Gastroesophageal sphincter (tissue), 4 donors: ENCODE measurements at regions not wholly inside any gene's neighbourhood (a gene's known extent, or its start where the extent isn't known, plus 50 kb on each side); places are given as distances from the start of the nearest gene placed in this dataset.

Experiments
- ATAC-seq: fragments of 150-250 bp; one replicate; pipeline ENCODE4 v1.9.1; 2016; ENCODE audit warnings: mild to moderate bottlenecking, moderate library complexity
- H3K27ac ChIP-seq, 4 donors: fragments of 200-600 bp; sonication (generic) in 3 of 4; 1 replicate in 3 of 4; 2 replicates in 1 of 4; pipeline ENCODE4 v1.5.1; 2016 to 2019
- H3K27me3 ChIP-seq: fragments of 200-600 bp; sonication (generic); one replicate; pipeline ENCODE4 v1.5.1; 2019
- H3K36me3 ChIP-seq, 2 donors: fragments of 200-600 bp; sonication (generic); one replicate each; pipeline ENCODE4 v1.5.1; 2019; ENCODE audit warnings: control low read depth in 1 of 2
- H3K4me1 ChIP-seq, 3 donors: fragments of 200-600 bp; sonication (generic); 1 replicate in 2 of 3; 2 replicates in 1 of 3; pipeline ENCODE4 v1.5.1; 2016 to 2019; ENCODE audit warnings: control low read depth in 2 of 3
- H3K4me3 ChIP-seq, 2 donors: fragments of 200-600 bp; sonication (generic); one replicate each; pipeline ENCODE4 v1.5.1; 2019; ENCODE audit warnings: mild to moderate bottlenecking in 1 of 2, moderate library complexity in 1 of 2
- H3K9me3 ChIP-seq, 3 donors: fragments of 200-600 bp; sonication (generic); one replicate each; pipeline ENCODE4 v1.5.1; 2017 to 2019; ENCODE audit warnings: control low read depth in 2 of 3
- EP300 ChIP-seq: sonication (generic); formaldehyde crosslinking; IDR thresholded peaks from one replicate; pipeline ENCODE4 v1.6.1; 2017; ENCODE audit warnings: antibody characterized with exemption, mild to moderate bottlenecking
- POLR2A ChIP-seq, 2 donors: fragments of 450-650 bp; IDR thresholded peaks; one replicate each; pipeline ENCODE4 v1.6.1; 2017; ENCODE audit warnings: antibody characterized with exemption in 2 of 2, mild to moderate bottlenecking in 2 of 2, moderate library complexity in 1 of 2
- POLR2AphosphoS5 ChIP-seq: sonication (generic); formaldehyde crosslinking; IDR thresholded peaks from one replicate; pipeline ENCODE4 v1.6.1; 2017; ENCODE audit warnings: antibody characterized with exemption
- WGBS, 2 donors: methylation state at CpG; one replicate each; pipeline ENCODE4 v1.1.5; 2018; ENCODE audit warnings: low coverage in 1 of 2; 5-methylcytosine and 5-hydroxymethylcytosine counted together
- TF ChIP-seq, protein P1 (sequence below), 4 experiments: fragments of 200-600 bp in 2 of 4; fragments of 450-650 bp in 2 of 4; sonication (generic) in 1 of 4; IDR thresholded peaks; one replicate each; pipeline ENCODE4 v1.5.1; 2017 to 2019; ENCODE audit warnings: antibody characterized with exemption in 4 of 4, mild to moderate bottlenecking in 2 of 4, moderate library complexity in 2 of 4

DNA sequence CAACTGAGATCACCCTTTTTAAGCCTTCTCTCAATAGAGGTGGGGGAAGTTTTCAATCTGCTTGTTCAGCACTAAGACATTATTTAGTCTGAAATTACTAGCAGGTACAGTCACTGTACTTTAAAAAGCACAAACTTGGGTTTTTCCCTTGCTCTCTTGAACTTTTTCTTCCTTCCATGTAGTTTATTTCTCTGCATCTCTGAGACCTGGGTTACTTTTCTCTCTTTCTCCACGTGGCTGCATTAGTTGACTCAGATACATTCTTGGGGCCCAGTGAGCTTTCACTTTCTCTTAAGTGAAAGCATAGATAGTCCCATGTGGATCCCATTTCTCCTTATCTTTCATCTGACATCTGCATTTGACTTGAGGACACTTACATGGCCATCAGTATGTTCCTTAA lies 433.9 kb upstream of the MAP3K7 start:
- no peak overlapping the region for H3K27ac ChIP-seq
- 42 to 83% methylated on average over 1 of the region's 1 CpG for WGBS, 2 donors
- no peaks in the 10 kb centered on the region for H3K36me3 ChIP-seq
- H3K27me3 ChIP-seq = no peaks in the 10 kb centered on the region
- no peak for ATAC-seq
- TF ChIP-seq POLR2A (IDR thresholded peaks at IDR 0.05) = no peak
- TF ChIP-seq, protein P1, sequence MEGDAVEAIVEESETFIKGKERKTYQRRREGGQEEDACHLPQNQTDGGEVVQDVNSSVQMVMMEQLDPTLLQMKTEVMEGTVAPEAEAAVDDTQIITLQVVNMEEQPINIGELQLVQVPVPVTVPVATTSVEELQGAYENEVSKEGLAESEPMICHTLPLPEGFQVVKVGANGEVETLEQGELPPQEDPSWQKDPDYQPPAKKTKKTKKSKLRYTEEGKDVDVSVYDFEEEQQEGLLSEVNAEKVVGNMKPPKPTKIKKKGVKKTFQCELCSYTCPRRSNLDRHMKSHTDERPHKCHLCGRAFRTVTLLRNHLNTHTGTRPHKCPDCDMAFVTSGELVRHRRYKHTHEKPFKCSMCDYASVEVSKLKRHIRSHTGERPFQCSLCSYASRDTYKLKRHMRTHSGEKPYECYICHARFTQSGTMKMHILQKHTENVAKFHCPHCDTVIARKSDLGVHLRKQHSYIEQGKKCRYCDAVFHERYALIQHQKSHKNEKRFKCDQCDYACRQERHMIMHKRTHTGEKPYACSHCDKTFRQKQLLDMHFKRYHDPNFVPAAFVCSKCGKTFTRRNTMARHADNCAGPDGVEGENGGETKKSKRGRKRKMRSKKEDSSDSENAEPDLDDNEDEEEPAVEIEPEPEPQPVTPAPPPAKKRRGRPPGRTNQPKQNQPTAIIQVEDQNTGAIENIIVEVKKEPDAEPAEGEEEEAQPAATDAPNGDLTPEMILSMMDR (IDR thresholded peaks at IDR 0.05) = no peak
- TF ChIP-seq POLR2AphosphoS5 = no peak
- TF ChIP-seq EP300 = no peak
- H3K4me3 ChIP-seq = no peak overlapping the region
- H3K4me1 ChIP-seq = no peaks in the 10 kb centered on the region
- H3K9me3 ChIP-seq = no peaks in the 10 kb centered on the region

DNA sequence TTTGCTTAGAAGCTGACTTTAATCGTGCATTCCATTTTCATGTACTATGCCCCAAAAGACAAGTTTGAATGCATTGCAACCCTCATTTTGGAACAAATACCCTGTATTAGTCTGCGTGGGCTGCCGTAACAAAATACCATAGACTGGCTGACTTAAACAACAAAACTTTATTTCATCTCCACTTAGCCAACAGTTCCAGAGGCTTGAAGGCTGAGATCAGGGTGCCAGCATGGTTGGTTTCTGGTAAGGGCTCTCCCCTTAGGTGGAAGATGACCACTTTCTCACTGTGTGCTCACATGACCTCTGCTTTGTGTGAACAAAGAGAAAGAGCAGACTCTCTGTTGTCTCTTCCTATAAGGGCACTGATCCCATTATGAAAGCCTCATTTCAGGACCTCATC lies 431.7 kb upstream of the MAP3K7 start:
- Histone ChIP-seq H3K4me3 (no peak overlapping the region), H3K36me3 (no peaks in the 10 kb centered on the region), H3K4me1 (no peaks in the 10 kb centered on the region), H3K27ac (no peak overlapping the region), H3K27me3 (no peaks in the 10 kb centered on the region), H3K9me3 (no peaks in the 10 kb centered on the region)
- no peak for ATAC-seq
- 97 to 100% methylated on average over 3 of the region's 3 CpGs for WGBS, 2 donors
- TF ChIP-seq POLR2A (IDR thresholded peaks at IDR 0.05) = no peak
- no peak for TF ChIP-seq EP300
- TF ChIP-seq, protein P1 (IDR thresholded peaks at IDR 0.05) = no peak
- no peak for TF ChIP-seq POLR2AphosphoS5

DNA sequence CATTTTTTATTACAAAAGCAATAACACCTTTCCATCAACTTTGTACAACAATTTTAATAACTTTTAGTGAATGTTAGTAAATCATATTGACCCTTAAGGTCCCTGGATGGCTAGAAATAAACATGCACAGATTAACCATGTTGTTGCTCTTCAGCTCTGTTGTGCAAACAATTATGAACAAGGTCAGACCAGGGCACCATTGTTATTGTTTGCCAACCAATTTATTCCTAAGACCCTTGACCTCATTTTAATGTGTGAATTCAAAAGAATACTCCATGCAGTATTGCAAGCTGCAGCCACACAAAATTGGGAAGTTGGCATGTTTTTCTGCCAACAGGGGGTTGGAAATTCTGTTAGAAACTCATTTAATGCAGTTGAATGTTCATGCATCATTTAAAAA lies 426.6 kb upstream of the MAP3K7 start:
- Histone ChIP-seq H3K9me3 (no peaks in the 10 kb centered on the region), H3K4me1 (no peaks in the 10 kb centered on the region), H3K27me3 (no peaks in the 10 kb centered on the region), H3K27ac (no peak overlapping the region), H3K36me3 (no peaks in the 10 kb centered on the region), H3K4me3 (no peak overlapping the region)
- no peak for ATAC-seq
- no peak for TF ChIP-seq POLR2AphosphoS5
- no peak for TF ChIP-seq POLR2A (IDR thresholded peaks at IDR 0.05)
- TF ChIP-seq EP300 = no peak
- TF ChIP-seq, protein P1 (IDR thresholded peaks at IDR 0.05) = no peak

DNA sequence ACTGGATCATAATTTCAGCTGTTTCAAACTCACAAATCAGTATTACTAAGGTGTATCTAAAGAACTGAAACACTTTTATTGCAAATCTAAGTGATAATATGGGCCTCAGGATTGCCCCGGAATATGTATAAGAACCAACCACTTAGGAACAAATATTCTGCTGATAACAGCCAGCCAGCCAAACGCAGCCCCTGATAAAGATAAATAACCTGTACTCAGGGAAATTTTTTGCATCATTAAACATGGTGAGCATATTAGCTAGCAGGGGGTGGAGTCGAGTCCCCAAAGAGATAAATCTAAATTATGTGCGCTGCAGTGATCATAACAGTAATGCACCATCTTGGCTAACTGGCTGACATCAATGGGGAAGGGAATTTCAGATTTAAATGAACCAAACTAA lies 410.2 kb upstream of the MAP3K7 start:
- no peaks in the 10 kb centered on the region for H3K36me3 ChIP-seq
- H3K27ac ChIP-seq = no peak overlapping the region
- 35 to 71% methylated on average over 2 to 4 of the region's 4 CpGs for WGBS, 2 donors
- no peaks in the 10 kb centered on the region for H3K27me3 ChIP-seq
- no peaks in the 10 kb centered on the region for H3K9me3 ChIP-seq
- ATAC-seq = no peak
- no peak overlapping the region for H3K4me3 ChIP-seq
- TF ChIP-seq POLR2AphosphoS5 (no peak), POLR2A (IDR thresholded peaks at IDR 0.05) (no peak), EP300 (no peak)
- TF ChIP-seq, protein P1 (IDR thresholded peaks at IDR 0.05) = no peak
- H3K4me1 ChIP-seq = no peaks in the 10 kb centered on the region

- no peak overlapping the region for H3K4me3 ChIP-seq
- H3K36me3 ChIP-seq = no peaks in the 10 kb centered on the region
- H3K27ac ChIP-seq = no peak overlapping the region
- WGBS, 2 donors = 64 to 89% methylated on average over 3 of the region's 3 CpGs
- H3K9me3 ChIP-seq = no peaks in the 10 kb centered on the region
- no peaks in the 10 kb centered on the region for H3K4me1 ChIP-seq
- no peaks in the 10 kb centered on the region for H3K27me3 ChIP-seq
- ATAC-seq = no peak
- TF ChIP-seq EP300 (no peak), POLR2A (IDR thresholded peaks at IDR 0.05) (no peak), POLR2AphosphoS5 (no peak)
- TF ChIP-seq, protein P1 (IDR thresholded peaks at IDR 0.05) = no peak
Measured at GRCh38 chr6:90993770-90994169, 406.9 kb upstream of the MAP3K7 start.
